PFSK-1 (cell line): ENCODE measurements at regions not wholly inside any gene's neighbourhood (a gene's known extent, or its start where the extent isn't known, plus 50 kb on each side); places are given as distances from the start of the nearest gene placed in this dataset.

Source experiments
- FOXP2 ChIP-seq: optimal IDR thresholded peaks from 2 replicates; pipeline ENCODE3; 2011; ENCODE audit warnings: borderline replicate concordance, control low read depth, inconsistent platforms; ENCODE audit not compliant: insufficient read depth; ENCODE audit errors: extremely low read length, extremely low read depth
- POLR2AphosphoS5 ChIP-seq: IDR thresholded peaks from 2 replicates; pipeline ENCODE4 v1.6.1; 2012; ENCODE audit warnings: low read depth, mild to moderate bottlenecking, control low read depth, low read length, moderate library complexity
- SIN3A ChIP-seq: IDR thresholded peaks from 2 replicates; pipeline ENCODE4 v1.6.1; 2012; ENCODE audit warnings: mild to moderate bottlenecking, low read length, moderate library complexity, borderline replicate concordance; ENCODE audit not compliant: insufficient read depth

- TF ChIP-seq POLR2AphosphoS5 (no peak), SIN3A (no peak), FOXP2 (no peak)
Observed at GRCh38 chr11:37774441-37774840, 1176.4 kb upstream of the RAG2 start.
